ENCODE measurements at regions not wholly inside any gene's neighbourhood (a gene's known extent, or its start where the extent isn't known, plus 50 kb on each side); places are given as distances from the start of the nearest gene placed in this dataset.
A peak's percentile ranks its signal among the peaks of the same experiment; 100 is the strongest.

GRCh38 chr13:111868716-111869115, 198.2 kb upstream of the SOX1 start:
- Histone ChIP-seq H3K27ac (no peak overlapping the region), H3K4me3 (no peak overlapping the region), H3K27me3 (replicated peaks) (peaks cover 65% of the 10 kb centered on the region), H3K9me3 (replicated peaks) (no peaks in the 10 kb centered on the region; the same call in 1 of the 2 replicates), H3K4me1 (replicated peaks) (no peaks in the 10 kb centered on the region), H3K36me3 (no peaks in the 10 kb centered on the region)
- no peak for DNase-seq (ENCODE audit: low read depth in 1 of 2, low spot score in 2 of 2)

GRCh38 chr13:111872475-111873150, 194.3 kb upstream of the SOX1 start:
- Histone ChIP-seq H3K4me1 (replicated peaks) (no peaks in the 10 kb centered on the region), H3K4me3 (no peak overlapping the region), H3K9me3 (replicated peaks) (peaks cover 2% of the 10 kb centered on the region; the same call in 1 of the 2 replicates), H3K27ac (no peak overlapping the region), H3K36me3 (no peaks in the 10 kb centered on the region), H3K27me3 (replicated peaks) (peaks cover 66% of the 10 kb centered on the region)
- DNase-seq (ENCODE audit: low read depth in 1 of 2, low spot score in 2 of 2): peak in 1 of 2 experiments; percentile 37

GRCh38 chr13:111873676-111874178, 193.2 kb upstream of the SOX1 start:
- no peak overlapping the region for H3K27ac ChIP-seq
- peaks cover 59% of the 10 kb centered on the region for H3K27me3 ChIP-seq (replicated peaks)
- peak in 1 of 2 experiments; percentile 34 for DNase-seq (ENCODE audit: low read depth in 1 of 2, low spot score in 2 of 2)
- H3K4me1 ChIP-seq (replicated peaks): no peaks in the 10 kb centered on the region
- no peak overlapping the region for H3K4me3 ChIP-seq
- H3K36me3 ChIP-seq: no peaks in the 10 kb centered on the region
- H3K9me3 ChIP-seq (replicated peaks): peaks cover 2% of the 10 kb centered on the region; the same call in 1 of the 2 replicates

- Histone ChIP-seq H3K4me1 (replicated peaks) (no peaks in the 10 kb centered on the region), H3K36me3 (no peaks in the 10 kb centered on the region), H3K27ac (no peak overlapping the region), H3K27me3 (replicated peaks) (peaks cover 51% of the 10 kb centered on the region), H3K9me3 (replicated peaks) (peaks cover 2% of the 10 kb centered on the region; the same call in 1 of the 2 replicates), H3K4me3 (no peak overlapping the region)
- peak in 1 of 2 experiments; percentile 33 for DNase-seq (ENCODE audit: low read depth in 1 of 2, low spot score in 2 of 2)
Measured at GRCh38 chr13:111874981-111875380, 192.0 kb upstream of the SOX1 start.

- peaks cover 2% of the 10 kb centered on the region; the same call in 1 of the 2 replicates for H3K9me3 ChIP-seq (replicated peaks)
- peak in 1 of 2 experiments; percentile 35 for DNase-seq (ENCODE audit: low read depth in 1 of 2, low spot score in 2 of 2)
- no peaks in the 10 kb centered on the region for H3K36me3 ChIP-seq
- no peak overlapping the region for H3K4me3 ChIP-seq
- no peaks in the 10 kb centered on the region for H3K4me1 ChIP-seq (replicated peaks)
- no peak overlapping the region for H3K27ac ChIP-seq
- peaks cover 42% of the 10 kb centered on the region for H3K27me3 ChIP-seq (replicated peaks)
Measured at GRCh38 chr13:111875915-111876314, 191.0 kb upstream of the SOX1 start.

- Histone ChIP-seq H3K9me3 (replicated peaks) (peaks cover 2% of the 10 kb centered on the region; the same call in 1 of the 2 replicates), H3K4me1 (replicated peaks) (no peaks in the 10 kb centered on the region), H3K27me3 (replicated peaks) (peaks cover 41% of the 10 kb centered on the region), H3K36me3 (no peaks in the 10 kb centered on the region), H3K4me3 (no peak overlapping the region), H3K27ac (no peak overlapping the region)
- DNase-seq (ENCODE audit: low read depth in 1 of 2, low spot score in 2 of 2): no peak
Measured at GRCh38 chr13:111876506-111876905, 190.4 kb upstream of the SOX1 start.

GRCh38 chr13:111877906-111878305, 189.0 kb upstream of the SOX1 start:
- H3K4me1 ChIP-seq (replicated peaks): no peaks in the 10 kb centered on the region
- H3K27ac ChIP-seq: no peak overlapping the region
- H3K36me3 ChIP-seq: no peaks in the 10 kb centered on the region
- H3K9me3 ChIP-seq (replicated peaks): peaks cover 2% of the 10 kb centered on the region; the same call in 1 of the 2 replicates
- H3K27me3 ChIP-seq (replicated peaks): peaks cover 38% of the 10 kb centered on the region
- peak in 1 of 2 experiments; percentile 24 for DNase-seq (ENCODE audit: low read depth in 1 of 2, low spot score in 2 of 2)
- no peak overlapping the region for H3K4me3 ChIP-seq

- Histone ChIP-seq H3K9me3 (replicated peaks) (0 out of 2 replicates have a peak, but pooled peaks cover 2% of the 10 kb centered on the region), H3K36me3 (no peaks in the 10 kb centered on the region)
Measured at GRCh38 chr13:111879719-111880118, 187.2 kb upstream of the SOX1 start.

GRCh38 chr13:111880185-111880584, 186.8 kb upstream of the SOX1 start:
- H3K4me3 ChIP-seq: no peak overlapping the region

More at GRCh38 chr13:111879719-111880118, 187.2 kb upstream of the SOX1 start:
- Histone ChIP-seq H3K27ac (no peak overlapping the region), H3K27me3 (replicated peaks) (peaks cover 33% of the 10 kb centered on the region), H3K4me1 (replicated peaks) (no peaks in the 10 kb centered on the region), H3K4me3 (no peak overlapping the region)
- peak in 1 of 2 experiments; percentile 26 for DNase-seq (ENCODE audit: low read depth in 1 of 2, low spot score in 2 of 2)

GRCh38 chr13:111881700-111882099, 185.2 kb upstream of the SOX1 start:
- Histone ChIP-seq H3K9me3 (replicated peaks) (no peaks in the 10 kb centered on the region), H3K36me3 (no peaks in the 10 kb centered on the region), H3K27ac (no peak overlapping the region), H3K4me1 (replicated peaks) (no peaks in the 10 kb centered on the region), H3K4me3 (no peak overlapping the region), H3K27me3 (replicated peaks) (peaks cover 26% of the 10 kb centered on the region)
- peak in 1 of 2 experiments; percentile 35 for DNase-seq (ENCODE audit: low read depth in 1 of 2, low spot score in 2 of 2)

More at GRCh38 chr13:111880185-111880584, 186.8 kb upstream of the SOX1 start:
- Histone ChIP-seq H3K9me3 (replicated peaks) (no peaks in the 10 kb centered on the region), H3K36me3 (no peaks in the 10 kb centered on the region), H3K4me1 (replicated peaks) (no peaks in the 10 kb centered on the region), H3K27me3 (replicated peaks) (peaks cover 30% of the 10 kb centered on the region), H3K27ac (no peak overlapping the region)
- peak in 1 of 2 experiments; percentile 34 for DNase-seq (ENCODE audit: low read depth in 1 of 2, low spot score in 2 of 2)

- no peaks in the 10 kb centered on the region for H3K9me3 ChIP-seq (replicated peaks)
- peak in 1 of 2 experiments; percentile 35 for DNase-seq (ENCODE audit: low read depth in 1 of 2, low spot score in 2 of 2)
- peaks cover 25% of the 10 kb centered on the region for H3K27me3 ChIP-seq (replicated peaks)
- H3K36me3 ChIP-seq: no peaks in the 10 kb centered on the region
- no peaks in the 10 kb centered on the region for H3K4me1 ChIP-seq (replicated peaks)
- no peak overlapping the region for H3K27ac ChIP-seq
- no peak overlapping the region for H3K4me3 ChIP-seq
Measured at GRCh38 chr13:111882351-111882750, 184.6 kb upstream of the SOX1 start.

- no peaks in the 10 kb centered on the region for H3K4me1 ChIP-seq (replicated peaks)
- no peaks in the 10 kb centered on the region for H3K36me3 ChIP-seq
- peaks cover 30% of the 10 kb centered on the region for H3K27me3 ChIP-seq (replicated peaks)
- peak in 1 of 2 experiments; percentile 36 for DNase-seq (ENCODE audit: low read depth in 1 of 2, low spot score in 2 of 2)
- H3K27ac ChIP-seq: no peak overlapping the region
- H3K4me3 ChIP-seq: no peak overlapping the region
- H3K9me3 ChIP-seq (replicated peaks): no peaks in the 10 kb centered on the region; the same call in 1 of the 2 replicates
Measured at GRCh38 chr13:111883571-111884343, 183.2 kb upstream of the SOX1 start.

GRCh38 chr13:111886217-111886945, 180.6 kb upstream of the SOX1 start:
- Histone ChIP-seq H3K4me3 (no peak overlapping the region), H3K36me3 (no peaks in the 10 kb centered on the region), H3K9me3 (replicated peaks) (no peaks in the 10 kb centered on the region; the same call in 1 of the 2 replicates), H3K27ac (no peak overlapping the region), H3K27me3 (replicated peaks) (peaks cover 34% of the 10 kb centered on the region), H3K4me1 (replicated peaks) (no peaks in the 10 kb centered on the region)
- DNase-seq (ENCODE audit: low read depth in 1 of 2, low spot score in 2 of 2): peak in 1 of 2 experiments; percentile 20

Measured in SJSA1 (cell line).